IMR-90 (cell line): ENCODE measurements at regions not wholly inside any gene's neighbourhood (a gene's known extent, or its start where the extent isn't known, plus 50 kb on each side); places are given as distances from the start of the nearest gene placed in this dataset.

Source experiments
- ATAC-seq: fragments of 200-7000 bp; cut with Tn5 transposase; 2 replicates; pipeline ENCODE4 v1.9.1; 2020; ENCODE audit warnings: low read depth, mild to moderate bottlenecking, moderate library complexity
- BruUV-seq: library from RNA; stranded (reverse); fragments of 400-500 nt; replicated peaks from 2 replicates; lab custom pipeline; 2021; lab: Mats Ljungman, UMichigan
- CTCF ChIA-PET: fragments of 300-600 bp; formaldehyde crosslinking; extraction: SDS; loops from one replicate; lab custom pipeline; 2021; ENCODE audit warnings: antibody characterized with exemption; lab: Yijun Ruan, JAX
- POLR2A ChIA-PET: fragments of 300-600 bp; sonication (Branson Sonifier 250); formaldehyde crosslinking; loops from one replicate; lab custom pipeline; 2022; ENCODE audit warnings: antibody characterized with exemption; ENCODE audit not compliant: unreplicated experiment; lab: Charles Lee
- DNase-seq: peaks from one replicate; pipeline ENCODE4 v3.0.0; 2013
- H2AFZ ChIP-seq: replicated peaks from 2 replicates; pipeline ENCODE3; 2013; ENCODE audit warnings: low read length, mild to moderate bottlenecking; ENCODE audit not compliant: poor library complexity
- H2AK5ac ChIP-seq: 2 replicates; pipeline ENCODE4 v1.6.1; 2013; ENCODE audit warnings: low read depth, low read length, inconsistent platforms
- H2AK9ac ChIP-seq: replicated peaks from 2 replicates; pipeline ENCODE3; 2013; ENCODE audit warnings: mild to moderate bottlenecking, low read depth, low read length, moderate library complexity; ENCODE audit not compliant: poor library complexity
- H2BK120ac ChIP-seq: 2 replicates; pipeline ENCODE4 v1.6.1; 2013; ENCODE audit warnings: low read depth, low read length, inconsistent platforms
- H2BK15ac ChIP-seq: 3 replicates; pipeline ENCODE4 v1.6.1; 2013; ENCODE audit warnings: low read depth, low read length, inconsistent platforms
- H2BK20ac ChIP-seq: 2 replicates; pipeline ENCODE4 v1.6.1; 2013; ENCODE audit warnings: low read depth, mild to moderate bottlenecking, inconsistent platforms, low read length, moderate library complexity
- H2BK5ac ChIP-seq: 2 replicates; pipeline ENCODE4 v1.6.1; 2013; ENCODE audit warnings: mild to moderate bottlenecking, low read depth, low read length, inconsistent platforms; ENCODE audit not compliant: poor library complexity, severe bottlenecking
- H3K14ac ChIP-seq: replicated peaks from 2 replicates; pipeline ENCODE4 v1.6.1; 2013; ENCODE audit warnings: low read depth, low read length, inconsistent platforms
- H3K18ac ChIP-seq: 2 replicates; pipeline ENCODE4 v1.6.1; 2013; ENCODE audit warnings: low read depth, low read length, control low read depth
- H3K23ac ChIP-seq: 2 replicates; pipeline ENCODE4 v1.6.1; 2013; ENCODE audit warnings: low read depth, low read length, inconsistent platforms
- H3K27ac ChIP-seq: 2 replicates; pipeline ENCODE4 v1.5.1; 2013; ENCODE audit warnings: mild to moderate bottlenecking, control low read depth, low read length; ENCODE audit not compliant: insufficient read depth
- H3K27me3 ChIP-seq: 2 replicates; pipeline ENCODE4 v1.6.1; 2013; ENCODE audit warnings: low read length; ENCODE audit not compliant: control insufficient read depth, insufficient read depth
- H3K36me3 ChIP-seq: 2 replicates; pipeline ENCODE4 v1.6.1; 2013; ENCODE audit warnings: low read length, mixed read lengths; ENCODE audit not compliant: control insufficient read depth, insufficient read depth
- H3K4ac ChIP-seq: 2 replicates; pipeline ENCODE4 v1.6.1; 2013; ENCODE audit warnings: low read depth, low read length, inconsistent platforms
- H3K4me1 ChIP-seq: 2 replicates; pipeline ENCODE4 v1.6.1; 2013; ENCODE audit warnings: low read length, mixed read lengths; ENCODE audit not compliant: control insufficient read depth, insufficient read depth
- H3K4me2 ChIP-seq: 2 replicates; pipeline ENCODE4 v1.6.1; 2013; ENCODE audit warnings: low read depth, mild to moderate bottlenecking, control low read depth, low read length, moderate library complexity
- H3K4me3 ChIP-seq: 2 replicates; pipeline ENCODE4 v1.5.1; 2013; ENCODE audit warnings: low read depth, mild to moderate bottlenecking, control low read depth, low read length, moderate library complexity; ENCODE audit not compliant: insufficient read depth
- H3K56ac ChIP-seq: 2 replicates; pipeline ENCODE4 v1.6.1; 2013; ENCODE audit warnings: low read length, inconsistent platforms; ENCODE audit not compliant: insufficient read depth; ENCODE audit errors: extremely low read depth
- H3K79me1 ChIP-seq, 2 experiments: 2 replicates each; pipeline ENCODE4 v1.6.1; 2013; ENCODE audit warnings: low read length in 2 of 2, inconsistent platforms in 1 of 2, low read depth in 1 of 2
- H3K9ac ChIP-seq: 2 replicates; pipeline ENCODE4 v1.6.1; 2013; ENCODE audit warnings: low read depth, low read length, control low read depth
- H3K9me1 ChIP-seq: 2 replicates; pipeline ENCODE4 v1.6.1; 2013; ENCODE audit warnings: low read length, inconsistent platforms; ENCODE audit not compliant: insufficient read depth
- H3K9me3 ChIP-seq: 2 replicates; pipeline ENCODE4 v1.6.1; 2013; ENCODE audit warnings: low read length; ENCODE audit not compliant: control insufficient read depth, insufficient read depth
- H4K20me1 ChIP-seq: 2 replicates; pipeline ENCODE4 v1.6.1; 2013; ENCODE audit warnings: low read length, inconsistent platforms; ENCODE audit not compliant: insufficient read depth
- H4K5ac ChIP-seq: 2 replicates; pipeline ENCODE4 v1.6.1; 2013; ENCODE audit warnings: mild to moderate bottlenecking, low read depth, low read length, control low read depth
- H4K8ac ChIP-seq, 2 experiments: 2 replicates each; pipeline ENCODE4 v1.6.1; 2013; ENCODE audit warnings: low read depth in 2 of 2, low read length in 2 of 2, control low read depth in 1 of 2, inconsistent platforms in 1 of 2
- H4K91ac ChIP-seq: 2 replicates; pipeline ENCODE4 v1.6.1; 2013; ENCODE audit warnings: low read depth, low read length, inconsistent platforms; ENCODE audit not compliant: insufficient read depth
- MAFK ChIP-seq: IDR thresholded peaks from 2 replicates; pipeline ENCODE4 v1.6.1; 2012; ENCODE audit warnings: low read depth, low read length, improper control_type of control experiment
- MAZ ChIP-seq: IDR thresholded peaks from 2 replicates; pipeline ENCODE4 v1.6.1; 2012; ENCODE audit warnings: low read depth, mild to moderate bottlenecking, low read length, improper control_type of control experiment, moderate library complexity, borderline replicate concordance
- RAD21 ChIP-seq: IDR thresholded peaks from 2 replicates; pipeline ENCODE4 v1.6.1; 2012; ENCODE audit warnings: low read length, improper control_type of control experiment
- WGBS, 2 experiments: methylation state at CpG; one replicate each; pipeline versions ENCODE4 v1.1.5 to v1.1.7; 2013; ENCODE audit warnings: missing lambda C conversion rate in 2 of 2; ENCODE audit not compliant: insufficient read length in 1 of 2; ENCODE audit errors: extremely low coverage in 2 of 2; 5-methylcytosine and 5-hydroxymethylcytosine counted together
- dilution Hi-C: fragments of 300-500 bp; cut with HindIII; formaldehyde crosslinking; loops from one replicate; pipeline ENCODE4 v1.14.3; 2018; ENCODE audit warnings: low sequenced_read_pairs; ENCODE audit not compliant: unreplicated experiment
- in situ Hi-C: fragments of 300-500 bp; cut with MboI; formaldehyde crosslinking; loops from 3 replicates; pipeline ENCODE4 v1.14.3; 2019; ENCODE audit warnings: low sequenced_read_pairs, inconsistent platforms, mixed read lengths
- intact Hi-C: fragments of 100-400 bp; cut with micrococcal nuclease; formaldehyde crosslinking; loops from 2 replicates; pipeline ENCODE4 v1.10.0; 2022

- no peak for ATAC-seq
- in situ Hi-C loops, result no loop called here
Observed at GRCh38 chr6:84455511-84456029, 228.1 kb upstream of the CEP162 start.

More at GRCh38 chr6:84455511-84456029, 228.1 kb upstream of the CEP162 start:
- H2BK15ac ChIP-seq, result no peak overlapping the region
- H3K79me1 ChIP-seq, result no peaks in the 10 kb centered on the region
- no peaks in the 10 kb centered on the region for H3K4me1 ChIP-seq
- H3K18ac ChIP-seq, result no peak overlapping the region
- no peak overlapping the region for H2BK120ac ChIP-seq
- 33% methylated on average over 1 of the region's 3 CpGs; no CpG with 5 or more reads in 1 of the 2 experiments for WGBS, 2 experiments
- H3K4ac ChIP-seq, result no peak overlapping the region
- no peak overlapping the region for H2BK5ac ChIP-seq
- no peak overlapping the region for H3K23ac ChIP-seq
- H3K36me3 ChIP-seq, result no peaks in the 10 kb centered on the region
- no peak overlapping the region for H3K9ac ChIP-seq
- no peak overlapping the region for H3K56ac ChIP-seq
- BruUV-seq, result no TSS peak
- no peak overlapping the region for H4K5ac ChIP-seq
- no peak overlapping the region for H2AK5ac ChIP-seq
- H3K14ac ChIP-seq, result no peak overlapping the region
- no peaks in the 10 kb centered on the region for H3K9me3 ChIP-seq
- intact Hi-C loops (no loop called here), dilution Hi-C loops (no loop called here)
- H4K20me1 ChIP-seq, result no peaks in the 10 kb centered on the region
- no peaks in the 10 kb centered on the region for H3K9me1 ChIP-seq
- no peak for DNase-seq
- no peak overlapping the region for H4K8ac ChIP-seq
- H4K91ac ChIP-seq, result no peak overlapping the region
- ChIA-PET CTCF (no interaction called here), POLR2A (no interaction called here)
- no peak overlapping the region for H3K27ac ChIP-seq
- H3K4me3 ChIP-seq, result no peak overlapping the region
- no peak overlapping the region for H2AFZ ChIP-seq
- no peaks in the 10 kb centered on the region; the same call in 1 of the 2 replicates for H3K27me3 ChIP-seq
- H2BK20ac ChIP-seq, result no peak overlapping the region
- no peak overlapping the region for H2AK9ac ChIP-seq
- no peak overlapping the region for H3K4me2 ChIP-seq
- TF ChIP-seq RAD21 (no peak), MAZ (no peak), MAFK (no peak)
